Heart right ventricle (tissue), 16 donors: ENCODE measurements at regions not wholly inside any gene's neighbourhood (a gene's known extent, or its start where the extent isn't known, plus 50 kb on each side); places are given as distances from the start of the nearest gene placed in this dataset.

ENCODE experiments used
- ATAC-seq, 8 donors: fragments of 200-7000 bp; cut with Tn5 transposase; one replicate each; pipeline ENCODE4 v1.9.1; 2020; ENCODE audit warnings: mild to moderate bottlenecking in 8 of 8, moderate library complexity in 8 of 8, moderate number of reproducible peaks in 1 of 8
- DNase-seq, 2 donors: peaks; one replicate each; pipeline ENCODE4 v3.0.0-alpha.2; 2020
- H3K27ac ChIP-seq, 10 donors: fragments of 200-600 bp; sonication (generic) in 2 of 10; one replicate each; pipeline versions ENCODE4 v1.5.0 to v1.8.0; 2020 to 2022; ENCODE audit warnings: mild to moderate bottlenecking in 3 of 10
- H3K27me3 ChIP-seq, 7 donors: fragments of 200-600 bp; one replicate each; pipeline ENCODE4 v1.8.0; 2021 to 2022; ENCODE audit warnings: mild to moderate bottlenecking in 2 of 7
- H3K36me3 ChIP-seq, 9 donors: fragments of 200-600 bp; sonication (generic) in 1 of 9; one replicate each; pipeline versions ENCODE4 v1.5.0 to v1.8.0; 2020 to 2022; ENCODE audit warnings: mild to moderate bottlenecking in 2 of 9
- H3K4me1 ChIP-seq, 9 donors: fragments of 200-600 bp; sonication (generic) in 1 of 9; one replicate each; pipeline versions ENCODE4 v1.5.0 to v1.8.0; 2020 to 2022; ENCODE audit warnings: mild to moderate bottlenecking in 4 of 9
- H3K4me3 ChIP-seq, 10 donors: fragments of 200-600 bp; sonication (generic) in 2 of 10; one replicate each; pipeline versions ENCODE4 v1.5.0 to v1.8.0; 2020 to 2022; ENCODE audit warnings: mild to moderate bottlenecking in 7 of 10, moderate library complexity in 2 of 10
- H3K9me3 ChIP-seq, 11 donors: fragments of 200-600 bp in 10 of 11; sonication (generic) in 2 of 11; one replicate each; pipeline versions ENCODE4 v1.5.0 to v1.8.0; 2013 to 2022; ENCODE audit warnings: mild to moderate bottlenecking in 2 of 11, control low read depth in 1 of 11, moderate library complexity in 1 of 11
- CTCF ChIP-seq, 9 donors: fragments of 200-600 bp; sonication (generic) in 2 of 9; IDR thresholded peaks; one replicate each; pipeline versions ENCODE4 v1.5.0 to v1.8.0; 2021 to 2022; ENCODE audit warnings: antibody characterized with exemption in 9 of 9, mild to moderate bottlenecking in 5 of 9, moderate library complexity in 1 of 9
- WGBS, 2 donors: extraction: QIAGEN DNeasy Blood & Tissue Kit; methylation state at CpG; one replicate each; pipeline ENCODE4 v1.1.7; 2013; ENCODE audit warnings: inconsistent platforms in 1 of 2; 5-methylcytosine and 5-hydroxymethylcytosine counted together
- intact Hi-C, 10 donors: fragments of 100-400 bp; cut with DNase I; formaldehyde crosslinking; loops; one replicate each; pipeline versions ENCODE4 v1.11.1 to v1.14.2; 2022
- donor health status: Arrhythmogenic right ventricular cardiomyopathy.
- donor health status: ischemic (EF 13 %, LVEDD 7.1; RV severe dilation, severe dysfunction).
- donor health status: healthy with polysubstance abuse.
- donor health status: DM: no; HTN: yes; CAD: no.
- donor health status: DM: no; HTN: no; CAD: no.
- donor health status: ischemic (EF 25% LVEDD 6.9; RV normal size, moderate dysfunction).
- donor health status: ischemic (EF 25% LVEDD 5.7; RV mildly dilated, moderate dysfunction).
- donor health status: healthy.
- donor health status: DM: yes; HTN: yes; CAD: no.
- donor health status: Ischemic cardiomyopathy.
- donor health status: ischemic (EF 35%, LVEDD 5.7; RV mildly dilated, moderate dysfunction).
- donor health status: nonischemic (EF 11% LVEDD 7.7; RV severe dilation, severe dysfunction).
- donor health status: DM: yes; HTN: yes; CAD: no.
- donor health status: PGD.
- donor health status: ischemic (EF 29% LVEDD 5.4; RV normal size, mild dysfunction).
- donor health status: nonischemic (EF 23%, LVEDD 6.1; RV moderate dilation, normal function).

GRCh38 chr2:150140777-150141176, 346.7 kb downstream of the RND3 start:
- intact Hi-C loops: no loop called here

GRCh38 chr2:150138587-150138986, 348.9 kb downstream of the RND3 start:
- WGBS, 2 donors: 90 to 91% methylated on average over 4 of the region's 4 CpGs
- DNase-seq (no peak), ATAC-seq (no peak)
- Histone ChIP-seq H3K4me1 (peaks cover 0 to 20% (median 0%) of the 10 kb centered on the region in 9 donors), H3K36me3 (no peaks in the 10 kb centered on the region), H3K4me3 (no peak overlapping the region), H3K27me3 (no peaks in the 10 kb centered on the region), H3K27ac (no peak overlapping the region), H3K9me3 (no peaks in the 10 kb centered on the region)
- no peak for TF ChIP-seq CTCF (IDR thresholded peaks at IDR 0.05)
- intact Hi-C loops: no loop called here

More at GRCh38 chr2:150140777-150141176, 346.7 kb downstream of the RND3 start:
- Histone ChIP-seq H3K27ac (no peak overlapping the region), H3K4me3 (no peak overlapping the region), H3K4me1 (peaks cover 0 to 25% (median 0%) of the 10 kb centered on the region in 9 donors), H3K36me3 (no peaks in the 10 kb centered on the region), H3K27me3 (no peaks in the 10 kb centered on the region), H3K9me3 (peaks cover 0 to 6% (median 0%) of the 10 kb centered on the region in 11 donors)
- no peak for ATAC-seq
- no peak for DNase-seq
- WGBS, 2 donors: 56% methylated on average over 1 of the region's 1 CpG
- no peak for TF ChIP-seq CTCF (IDR thresholded peaks at IDR 0.05)

GRCh38 chr2:150137338-150138069, 350.0 kb downstream of the RND3 start:
- intact Hi-C loops: no loop called here
- no peak for DNase-seq
- no peak for ATAC-seq
- 94 to 97% methylated on average over 5 of the region's 5 CpGs for WGBS, 2 donors
- H3K27ac ChIP-seq: no peak overlapping the region
- H3K4me3 ChIP-seq: no peak overlapping the region
- peaks cover 0 to 11% (median 0%) of the 10 kb centered on the region in 9 donors for H3K4me1 ChIP-seq
- H3K27me3 ChIP-seq: no peaks in the 10 kb centered on the region
- H3K9me3 ChIP-seq: no peaks in the 10 kb centered on the region
- no peaks in the 10 kb centered on the region for H3K36me3 ChIP-seq
- TF ChIP-seq CTCF (IDR thresholded peaks at IDR 0.05): no peak

GRCh38 chr2:150136893-150137292, 350.6 kb downstream of the RND3 start:
- no peaks in the 10 kb centered on the region for H3K9me3 ChIP-seq
- intact Hi-C loops: no loop called here
- no peak overlapping the region for H3K27ac ChIP-seq
- H3K4me3 ChIP-seq: no peak overlapping the region
- no peaks in the 10 kb centered on the region for H3K36me3 ChIP-seq
- no peak for ATAC-seq
- H3K27me3 ChIP-seq: no peaks in the 10 kb centered on the region
- WGBS, 2 donors: 77 to 90% methylated on average over 7 of the region's 7 CpGs
- peaks cover 0 to 11% (median 0%) of the 10 kb centered on the region in 9 donors for H3K4me1 ChIP-seq
- no peak for DNase-seq
- TF ChIP-seq CTCF (IDR thresholded peaks at IDR 0.05): no peak
